ENCODE measurements at regions not wholly inside any gene's neighbourhood (a gene's known extent, or its start where the extent isn't known, plus 50 kb on each side); places are given as distances from the start of the nearest gene placed in this dataset.

DNA sequence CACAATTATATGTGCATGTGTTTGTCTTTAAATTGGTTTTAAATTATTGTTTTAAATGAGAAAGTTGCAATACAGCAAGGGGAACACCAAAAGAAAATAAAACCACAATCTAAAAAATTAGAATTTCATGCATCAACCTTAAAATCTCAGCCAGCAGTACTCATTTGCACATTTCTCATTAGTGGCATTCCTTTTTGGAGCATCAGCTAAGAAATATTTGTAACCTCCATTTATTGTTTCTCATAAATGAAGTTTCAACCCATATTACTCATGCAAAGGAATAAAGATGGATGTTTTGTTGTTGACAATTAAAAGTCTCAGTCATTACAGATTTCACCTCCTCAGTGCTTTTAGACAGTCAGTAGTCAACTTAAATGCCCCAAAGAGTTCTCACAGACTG, 160.1 kb downstream of the TBX15 start:
- no peak for DNase-seq (ENCODE audit: low read depth)
- H3K4me3 ChIP-seq (ENCODE audit: control insufficient read depth, low read depth, low read length): no peak overlapping the region

DNA sequence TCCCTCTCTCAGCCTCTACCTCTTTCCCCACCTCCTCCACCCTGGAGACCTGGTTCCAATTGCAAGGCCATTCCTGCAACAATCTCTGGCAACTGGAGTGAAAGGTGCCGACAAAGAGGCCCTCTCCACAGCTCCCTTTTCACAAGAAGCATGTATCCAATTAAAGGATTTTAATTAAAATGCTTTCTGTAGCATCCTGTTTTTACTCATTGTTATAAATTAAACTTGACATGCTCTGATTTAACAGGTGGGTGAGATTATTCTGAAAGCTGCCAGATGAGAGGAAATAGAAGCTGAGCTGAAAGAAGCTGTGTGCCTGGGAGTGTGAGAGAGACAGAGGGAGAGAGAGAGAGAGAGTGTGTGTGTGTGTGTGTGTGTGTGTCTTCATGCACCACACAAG, 160.5 kb downstream of the TBX15 start:
- H3K4me3 ChIP-seq (ENCODE audit: control insufficient read depth, low read depth, low read length): no peak overlapping the region
- TF ChIP-seq, protein P1, sequence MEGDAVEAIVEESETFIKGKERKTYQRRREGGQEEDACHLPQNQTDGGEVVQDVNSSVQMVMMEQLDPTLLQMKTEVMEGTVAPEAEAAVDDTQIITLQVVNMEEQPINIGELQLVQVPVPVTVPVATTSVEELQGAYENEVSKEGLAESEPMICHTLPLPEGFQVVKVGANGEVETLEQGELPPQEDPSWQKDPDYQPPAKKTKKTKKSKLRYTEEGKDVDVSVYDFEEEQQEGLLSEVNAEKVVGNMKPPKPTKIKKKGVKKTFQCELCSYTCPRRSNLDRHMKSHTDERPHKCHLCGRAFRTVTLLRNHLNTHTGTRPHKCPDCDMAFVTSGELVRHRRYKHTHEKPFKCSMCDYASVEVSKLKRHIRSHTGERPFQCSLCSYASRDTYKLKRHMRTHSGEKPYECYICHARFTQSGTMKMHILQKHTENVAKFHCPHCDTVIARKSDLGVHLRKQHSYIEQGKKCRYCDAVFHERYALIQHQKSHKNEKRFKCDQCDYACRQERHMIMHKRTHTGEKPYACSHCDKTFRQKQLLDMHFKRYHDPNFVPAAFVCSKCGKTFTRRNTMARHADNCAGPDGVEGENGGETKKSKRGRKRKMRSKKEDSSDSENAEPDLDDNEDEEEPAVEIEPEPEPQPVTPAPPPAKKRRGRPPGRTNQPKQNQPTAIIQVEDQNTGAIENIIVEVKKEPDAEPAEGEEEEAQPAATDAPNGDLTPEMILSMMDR (IDR thresholded peaks at IDR 0.05; ENCODE audit: control insufficient read depth, insufficient read depth, low read depth, low read length, missing control alignments): no peak
- DNase-seq (ENCODE audit: low read depth): no peak

More for the DNA sequence above, 160.1 kb downstream of the TBX15 start:
- TF ChIP-seq, protein P1 (IDR thresholded peaks at IDR 0.05; ENCODE audit: control insufficient read depth, insufficient read depth, low read depth, low read length, missing control alignments): no peak

DNA sequence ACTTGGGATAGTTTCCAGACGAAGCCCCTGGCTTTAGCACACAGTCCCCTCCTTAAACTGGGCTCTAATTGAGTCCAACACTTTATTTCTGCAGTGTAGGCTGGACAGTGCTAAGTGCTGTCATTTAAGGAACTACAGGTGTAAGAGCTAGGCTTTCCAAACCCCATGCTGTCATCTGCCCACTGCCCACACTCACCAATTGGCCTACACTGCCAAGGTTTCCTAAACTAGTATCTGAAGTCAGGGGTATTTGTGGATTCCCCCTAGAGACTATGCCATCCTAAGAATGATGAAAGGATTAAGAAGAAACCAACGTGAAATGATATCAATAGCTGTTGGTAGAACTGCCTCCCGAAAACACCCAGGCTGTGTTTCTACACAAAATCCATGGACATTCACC, 160.9 kb downstream of the TBX15 start:
- TF ChIP-seq, protein P1 (IDR thresholded peaks at IDR 0.05; ENCODE audit: control insufficient read depth, insufficient read depth, low read depth, low read length, missing control alignments): no peak
- no peak for DNase-seq (ENCODE audit: low read depth)

DNA sequence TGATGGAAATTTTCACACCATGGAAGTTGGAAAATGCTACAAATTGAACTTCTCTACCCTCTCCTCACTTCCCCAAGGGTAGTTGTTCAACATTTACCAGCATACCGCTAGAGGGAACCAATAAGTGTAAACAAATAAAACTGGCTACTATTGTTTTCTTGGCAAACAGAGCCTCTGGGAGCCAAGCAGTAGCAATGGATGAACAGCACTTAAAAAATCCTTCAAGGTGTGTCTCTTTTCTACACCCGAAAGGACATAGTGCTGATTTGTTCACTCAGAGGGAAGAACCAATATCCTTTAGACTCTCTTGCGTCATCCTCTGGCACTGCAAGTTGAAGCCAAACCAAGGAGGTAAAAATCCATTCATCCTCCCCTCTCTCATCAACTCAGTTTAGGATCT, 161.5 kb downstream of the TBX15 start:
- no peak for DNase-seq (ENCODE audit: low read depth)
- H3K4me3 ChIP-seq (ENCODE audit: control insufficient read depth, low read depth, low read length): no peak overlapping the region
- TF ChIP-seq, protein P1 (IDR thresholded peaks at IDR 0.05; ENCODE audit: control insufficient read depth, insufficient read depth, low read depth, low read length, missing control alignments): no peak

More for the DNA sequence above, 160.9 kb downstream of the TBX15 start:
- H3K4me3 ChIP-seq (ENCODE audit: control insufficient read depth, low read depth, low read length): no peak overlapping the region

DNA sequence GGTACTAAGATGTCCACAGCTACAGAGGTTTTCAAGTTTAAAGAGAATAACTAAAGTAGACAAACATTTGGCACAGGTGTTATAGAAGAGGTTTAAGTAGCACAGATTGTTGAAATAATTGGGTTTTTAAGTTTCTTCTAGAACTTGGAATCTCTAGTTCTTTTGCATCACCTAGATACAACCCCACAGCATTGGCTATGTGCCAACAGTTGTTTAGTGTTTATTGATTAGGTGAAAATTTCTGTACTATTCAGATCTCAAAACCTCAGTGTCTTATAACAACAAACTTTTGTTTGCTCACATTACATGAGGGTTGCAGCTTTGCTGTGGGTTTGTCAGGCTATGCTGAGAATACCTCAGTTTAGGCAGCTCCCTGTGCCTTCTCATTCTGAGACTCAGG, 162.5 kb downstream of the TBX15 start:
- TF ChIP-seq, protein P1 (IDR thresholded peaks at IDR 0.05; ENCODE audit: control insufficient read depth, insufficient read depth, low read depth, low read length, missing control alignments): no peak
- H3K4me3 ChIP-seq (ENCODE audit: control insufficient read depth, low read depth, low read length): no peak overlapping the region
- DNase-seq (ENCODE audit: low read depth): no peak

DNA sequence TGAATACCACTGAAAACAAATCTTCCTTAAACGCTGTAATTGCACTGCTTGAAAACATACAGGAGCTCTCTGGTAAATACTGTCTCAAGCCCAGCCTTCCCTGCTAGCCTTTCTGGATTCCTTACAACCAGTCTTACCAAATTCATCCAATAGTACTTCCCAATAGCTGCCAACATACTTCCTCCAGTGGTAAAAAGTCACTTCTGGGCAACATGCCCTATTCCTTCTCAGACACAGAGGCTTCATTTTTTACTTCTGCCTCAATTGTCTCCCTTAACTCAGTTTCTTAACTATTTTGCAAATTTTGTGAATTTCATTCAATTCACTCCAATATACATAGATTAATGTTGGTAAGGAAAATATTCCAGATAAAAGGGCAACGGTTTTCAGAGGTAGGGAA, 166.3 kb downstream of the TBX15 start:
- no peak overlapping the region for H3K4me3 ChIP-seq (ENCODE audit: control insufficient read depth, low read depth, low read length)
- DNase-seq (ENCODE audit: low read depth): no peak
- TF ChIP-seq, protein P1 (IDR thresholded peaks at IDR 0.05; ENCODE audit: control insufficient read depth, insufficient read depth, low read depth, low read length, missing control alignments): no peak

DNA sequence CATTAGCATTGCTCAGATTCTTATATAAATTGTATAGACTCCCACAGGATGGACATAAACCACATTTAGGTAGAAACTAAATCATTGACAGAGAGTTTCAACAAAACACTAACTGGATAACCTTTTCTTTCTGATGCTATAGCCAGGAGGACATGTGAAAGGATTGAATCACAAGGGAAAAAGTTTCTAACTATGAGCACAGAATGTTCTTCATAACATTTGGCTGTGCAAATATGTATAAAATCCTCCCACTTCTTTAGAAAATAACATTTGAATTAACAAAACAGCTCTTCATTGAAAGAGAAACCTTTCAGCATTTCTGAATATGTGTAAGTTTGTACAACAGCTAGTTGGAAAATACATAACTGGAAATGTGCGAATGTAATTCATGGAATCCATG, 167.3 kb downstream of the TBX15 start:
- no peak overlapping the region for H3K4me3 ChIP-seq (ENCODE audit: control insufficient read depth, low read depth, low read length)
- no peak for DNase-seq (ENCODE audit: low read depth)
- TF ChIP-seq, protein P1 (IDR thresholded peaks at IDR 0.05; ENCODE audit: control insufficient read depth, insufficient read depth, low read depth, low read length, missing control alignments): no peak
